ENCODE measurements at regions not wholly inside any gene's neighbourhood (a gene's known extent, or its start where the extent isn't known, plus 50 kb on each side); places are given as distances from the start of the nearest gene placed in this dataset.

GRCh38 chr5:159702301-159702700 lies 214.0 kb upstream of the ADRA1B start:
- TF ChIP-seq POLR2A (IDR thresholded peaks at IDR 0.05), result no peak
- TF ChIP-seq, protein P1, sequence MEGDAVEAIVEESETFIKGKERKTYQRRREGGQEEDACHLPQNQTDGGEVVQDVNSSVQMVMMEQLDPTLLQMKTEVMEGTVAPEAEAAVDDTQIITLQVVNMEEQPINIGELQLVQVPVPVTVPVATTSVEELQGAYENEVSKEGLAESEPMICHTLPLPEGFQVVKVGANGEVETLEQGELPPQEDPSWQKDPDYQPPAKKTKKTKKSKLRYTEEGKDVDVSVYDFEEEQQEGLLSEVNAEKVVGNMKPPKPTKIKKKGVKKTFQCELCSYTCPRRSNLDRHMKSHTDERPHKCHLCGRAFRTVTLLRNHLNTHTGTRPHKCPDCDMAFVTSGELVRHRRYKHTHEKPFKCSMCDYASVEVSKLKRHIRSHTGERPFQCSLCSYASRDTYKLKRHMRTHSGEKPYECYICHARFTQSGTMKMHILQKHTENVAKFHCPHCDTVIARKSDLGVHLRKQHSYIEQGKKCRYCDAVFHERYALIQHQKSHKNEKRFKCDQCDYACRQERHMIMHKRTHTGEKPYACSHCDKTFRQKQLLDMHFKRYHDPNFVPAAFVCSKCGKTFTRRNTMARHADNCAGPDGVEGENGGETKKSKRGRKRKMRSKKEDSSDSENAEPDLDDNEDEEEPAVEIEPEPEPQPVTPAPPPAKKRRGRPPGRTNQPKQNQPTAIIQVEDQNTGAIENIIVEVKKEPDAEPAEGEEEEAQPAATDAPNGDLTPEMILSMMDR (IDR thresholded peaks at IDR 0.05), result no peak
